ENCODE measurements at regions not wholly inside any gene's neighbourhood (a gene's known extent, or its start where the extent isn't known, plus 50 kb on each side); places are given as distances from the start of the nearest gene placed in this dataset.
"Not testable (repeated sequence)": the region's sequence is repeated elsewhere in the genome, so short reads cannot be mapped to it uniquely, and the experiment has no call there.

DNA sequence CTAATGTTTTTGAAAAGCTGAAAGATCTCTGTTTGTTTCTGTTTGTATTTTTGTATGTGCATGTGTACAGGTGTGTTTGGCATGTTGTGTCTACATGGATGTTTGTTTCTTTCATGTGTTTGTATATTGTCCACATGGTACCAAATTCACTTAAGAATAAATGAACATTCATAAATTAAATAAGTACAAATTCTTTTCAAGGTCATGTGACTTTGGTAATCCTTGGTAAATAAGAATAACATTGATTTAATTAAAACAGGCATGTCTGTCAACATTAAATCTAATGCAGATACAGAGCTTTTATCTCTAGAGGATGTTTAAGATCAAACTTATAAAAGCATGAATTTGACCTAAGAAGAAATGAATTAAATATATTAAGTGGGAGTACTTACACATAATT, 219.8 kb upstream of the EPHA7 start:
- FAIRE-seq (no peak), DNase-seq (ENCODE audit: low read depth) (no peak)
- no peak overlapping the region for H3K27ac Mint-ChIP-seq (ENCODE audit: unreplicated experiment)
- H3K27me3 Mint-ChIP-seq (ENCODE audit: low read depth, unreplicated experiment), result no peaks in the 10 kb centered on the region
- Histone ChIP-seq H3K79me2 (ENCODE audit: insufficient read depth, low read length) (no peaks in the 10 kb centered on the region), H3K36me3 (ENCODE audit: insufficient read depth, low read length) (no peaks in the 10 kb centered on the region), H3K27ac (ENCODE audit: low read depth, low read length) (no peak overlapping the region), H3K27me3 (ENCODE audit: insufficient read depth, low read length) (no peaks in the 10 kb centered on the region), H3K4me1 (ENCODE audit: insufficient read depth, low read length) (no peaks in the 10 kb centered on the region), H3K9ac (ENCODE audit: low read length) (no peak overlapping the region), H2AFZ (ENCODE audit: low read depth, low read length) (no peak overlapping the region), H3K9me3 (ENCODE audit: insufficient read depth, low read depth, low read length) (no peaks in the 10 kb centered on the region), H4K20me1 (ENCODE audit: insufficient read depth, low read length) (no peaks in the 10 kb centered on the region), H3K4me3 (ENCODE audit: insufficient read depth, low read depth, low read length) (no peak overlapping the region), H3K4me2 (ENCODE audit: low read length) (no peak overlapping the region)
- no peaks in the 10 kb centered on the region for H3K36me3 Mint-ChIP-seq (ENCODE audit: low read depth, unreplicated experiment)
- H3K4me3 Mint-ChIP-seq (ENCODE audit: unreplicated experiment), result no peak overlapping the region
- no peak for TF ChIP-seq CTCF (IDR thresholded peaks at IDR 0.05; ENCODE audit: insufficient read depth, low read depth, low read length)
- TF ChIP-seq EZH2 (IDR thresholded peaks at IDR 0.05; ENCODE audit: insufficient read depth, low read length), result no peak
- no peaks in the 10 kb centered on the region for H3K9me3 Mint-ChIP-seq (ENCODE audit: unreplicated experiment)
- H3K4me1 Mint-ChIP-seq (ENCODE audit: low read depth, unreplicated experiment), result no peaks in the 10 kb centered on the region

DNA sequence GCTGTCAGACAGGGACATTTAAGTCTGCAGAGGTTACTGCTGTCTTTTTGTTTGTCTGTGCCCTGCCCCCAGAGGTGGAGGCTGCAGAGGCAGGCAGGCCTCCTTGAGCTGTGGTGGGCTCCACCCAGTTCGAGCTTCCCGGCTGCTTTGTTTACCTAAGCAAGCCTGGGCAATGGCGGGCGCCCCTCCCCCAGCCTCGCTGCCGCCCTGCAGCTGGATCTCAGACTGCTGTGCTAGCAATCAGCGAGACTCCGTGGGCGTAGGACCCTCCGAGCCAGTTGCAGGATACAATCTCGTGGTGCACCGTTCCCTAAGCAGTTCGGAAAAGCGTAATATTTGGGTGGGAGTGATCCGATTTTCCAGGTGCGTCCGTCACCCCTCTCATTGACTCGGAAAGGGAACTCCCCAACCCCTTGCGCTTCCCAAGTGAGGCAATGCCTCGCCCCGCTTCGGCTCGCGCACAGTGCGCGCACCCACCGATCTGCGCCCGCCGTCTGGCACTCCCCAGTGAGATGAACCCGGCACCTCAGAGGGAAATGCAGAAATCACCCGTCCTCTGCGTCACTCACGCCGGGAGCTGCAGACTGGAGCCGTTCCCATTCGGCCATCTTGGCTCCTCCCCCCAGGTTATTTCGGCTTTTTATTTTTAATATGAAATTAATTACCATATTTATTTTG, 217.8 kb upstream of the EPHA7 start:
- not testable (repeated sequence) for H3K4me2 ChIP-seq (ENCODE audit: low read length); H3K4me3 ChIP-seq (ENCODE audit: insufficient read depth, low read depth, low read length); H2AFZ ChIP-seq (ENCODE audit: low read depth, low read length); DNase-seq (ENCODE audit: low read depth); H3K27ac Mint-ChIP-seq (ENCODE audit: unreplicated experiment); H3K4me1 ChIP-seq (ENCODE audit: insufficient read depth, low read length); H3K9me3 Mint-ChIP-seq (ENCODE audit: unreplicated experiment); H3K27me3 ChIP-seq (ENCODE audit: insufficient read depth, low read length); H3K9me3 ChIP-seq (ENCODE audit: insufficient read depth, low read depth, low read length); H3K36me3 ChIP-seq (ENCODE audit: insufficient read depth, low read length); H3K9ac ChIP-seq (ENCODE audit: low read length); H3K27ac ChIP-seq (ENCODE audit: low read depth, low read length); H3K36me3 Mint-ChIP-seq (ENCODE audit: low read depth, unreplicated experiment); H3K27me3 Mint-ChIP-seq (ENCODE audit: low read depth, unreplicated experiment); FAIRE-seq; H3K4me1 Mint-ChIP-seq (ENCODE audit: low read depth, unreplicated experiment); H3K79me2 ChIP-seq (ENCODE audit: insufficient read depth, low read length); H3K4me3 Mint-ChIP-seq (ENCODE audit: unreplicated experiment); H4K20me1 ChIP-seq (ENCODE audit: insufficient read depth, low read length)

DNA sequence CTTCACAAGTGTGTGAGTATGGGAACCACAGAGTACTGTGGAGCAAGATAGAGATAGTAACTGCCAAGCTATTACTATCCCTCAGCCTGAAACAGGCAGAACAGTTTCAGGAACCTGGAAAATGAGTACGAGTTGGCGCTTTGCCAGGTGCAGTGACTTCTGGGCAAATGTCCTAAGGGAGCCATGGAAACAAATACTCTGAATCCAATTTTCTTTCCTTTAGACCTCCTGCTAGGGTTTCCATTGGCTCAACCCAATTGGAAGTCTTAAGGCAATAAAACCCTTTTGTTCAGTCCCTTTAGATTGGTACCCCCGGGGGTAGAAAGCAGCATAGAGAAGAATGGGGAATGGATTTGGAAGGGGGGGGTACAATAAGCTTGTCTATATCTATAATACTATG, 205.0 kb upstream of the EPHA7 start:
- H3K27me3 ChIP-seq (ENCODE audit: insufficient read depth, low read length), result no peaks in the 10 kb centered on the region
- H2AFZ ChIP-seq (ENCODE audit: low read depth, low read length), result no peak overlapping the region
- no peak overlapping the region for H3K4me3 ChIP-seq (ENCODE audit: insufficient read depth, low read depth, low read length)
- no peaks in the 10 kb centered on the region for H3K79me2 ChIP-seq (ENCODE audit: insufficient read depth, low read length)
- H4K20me1 ChIP-seq (ENCODE audit: insufficient read depth, low read length), result no peaks in the 10 kb centered on the region
- TF ChIP-seq CTCF (IDR thresholded peaks at IDR 0.05; ENCODE audit: insufficient read depth, low read depth, low read length) (no peak), EZH2 (IDR thresholded peaks at IDR 0.05; ENCODE audit: insufficient read depth, low read length) (no peak)
- H3K4me2 ChIP-seq (ENCODE audit: low read length), result no peak overlapping the region
- FAIRE-seq, result no peak
- Mint-ChIP-seq H3K27me3 (ENCODE audit: low read depth, unreplicated experiment) (peaks cover 2% of the 10 kb centered on the region), H3K9me3 (ENCODE audit: unreplicated experiment) (no peaks in the 10 kb centered on the region), H3K27ac (ENCODE audit: unreplicated experiment) (no peak overlapping the region), H3K36me3 (ENCODE audit: low read depth, unreplicated experiment) (no peaks in the 10 kb centered on the region), H3K4me1 (ENCODE audit: low read depth, unreplicated experiment) (no peaks in the 10 kb centered on the region), H3K4me3 (ENCODE audit: unreplicated experiment) (no peak overlapping the region)
- no peak for DNase-seq (ENCODE audit: low read depth)
- H3K9me3 ChIP-seq (ENCODE audit: insufficient read depth, low read depth, low read length), result no peaks in the 10 kb centered on the region
- no peak overlapping the region for H3K27ac ChIP-seq (ENCODE audit: low read depth, low read length)
- H3K9ac ChIP-seq (ENCODE audit: low read length), result no peak overlapping the region
- no peaks in the 10 kb centered on the region for H3K36me3 ChIP-seq (ENCODE audit: insufficient read depth, low read length)
- H3K4me1 ChIP-seq (ENCODE audit: insufficient read depth, low read length), result no peaks in the 10 kb centered on the region

Measured in astrocyte (in vitro differentiated cells and primary cell).